ENCODE measurements at regions not wholly inside any gene's neighbourhood (a gene's known extent, or its start where the extent isn't known, plus 50 kb on each side); places are given as distances from the start of the nearest gene placed in this dataset.
"Not testable (repeated sequence)": the region's sequence is repeated elsewhere in the genome, so short reads cannot be mapped to it uniquely, and the experiment has no call there.

- DNase-seq (ENCODE audit: insufficient read length, low spot score): peak; percentile 22
- FAIRE-seq: peak; percentile 20
- TF ChIP-seq POLR2A (IDR thresholded peaks at IDR 0.05; ENCODE audit: low read depth, low read length): no peak
These were observed 157.7 kb downstream of the HHIPL2 start for GRCh38 chr1:222390181-222390580.

- no peak for DNase-seq (ENCODE audit: insufficient read length, low spot score)
- FAIRE-seq: no peak
These were observed 160.7 kb downstream of the HHIPL2 start for GRCh38 chr1:222387007-222387814.

GRCh38 chr1:222385955-222386354, 161.9 kb downstream of the HHIPL2 start:
- FAIRE-seq: no peak
- TF ChIP-seq POLR2A (IDR thresholded peaks at IDR 0.05; ENCODE audit: low read depth, low read length): no peak
- DNase-seq (ENCODE audit: insufficient read length, low spot score): no peak

More at GRCh38 chr1:222387007-222387814, 160.7 kb downstream of the HHIPL2 start:
- no peak for TF ChIP-seq POLR2A (IDR thresholded peaks at IDR 0.05; ENCODE audit: low read depth, low read length)

- FAIRE-seq: no peak
- TF ChIP-seq POLR2A (IDR thresholded peaks at IDR 0.05; ENCODE audit: low read depth, low read length): no peak
- no peak for DNase-seq (ENCODE audit: insufficient read length, low spot score)
These were observed 162.6 kb downstream of the HHIPL2 start for GRCh38 chr1:222385262-222385661.

- no peak for TF ChIP-seq POLR2A (IDR thresholded peaks at IDR 0.05; ENCODE audit: low read depth, low read length)
- no peak for FAIRE-seq
- DNase-seq (ENCODE audit: insufficient read length, low spot score): no peak
These were observed 163.4 kb downstream of the HHIPL2 start for GRCh38 chr1:222384531-222384930.

DNA sequence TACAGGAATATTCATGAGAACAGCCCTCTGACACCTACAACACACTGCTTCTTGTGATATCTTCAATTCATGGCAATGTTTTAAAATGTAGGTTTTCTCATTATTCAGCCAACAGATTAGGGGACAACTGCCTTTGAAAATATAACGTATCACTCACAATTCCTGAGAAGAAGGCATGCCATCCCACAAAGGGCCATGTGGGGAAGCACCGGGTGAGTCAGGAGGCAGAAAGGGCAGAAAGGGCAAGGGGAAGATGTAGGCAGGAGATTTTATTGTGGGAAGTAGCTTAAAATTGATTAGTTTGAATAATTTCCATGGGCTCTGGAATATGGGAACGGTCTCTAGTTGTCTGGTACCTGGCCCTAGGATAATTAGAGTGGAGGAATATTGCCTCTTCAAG, 165.7 kb downstream of the HHIPL2 start:
- no peak for DNase-seq (ENCODE audit: insufficient read length, low spot score)
- no peak for TF ChIP-seq POLR2A (IDR thresholded peaks at IDR 0.05; ENCODE audit: low read depth, low read length)
- peak; percentile 50 for FAIRE-seq

- FAIRE-seq: no peak
- DNase-seq (ENCODE audit: insufficient read length, low spot score): no peak
- TF ChIP-seq POLR2A (IDR thresholded peaks at IDR 0.05; ENCODE audit: low read depth, low read length): no peak
These were observed 170.3 kb downstream of the HHIPL2 start for GRCh38 chr1:222377428-222378088.

GRCh38 chr1:222376791-222377190, 171.1 kb downstream of the HHIPL2 start:
- DNase-seq (ENCODE audit: insufficient read length, low spot score); FAIRE-seq: not testable (repeated sequence)

DNA sequence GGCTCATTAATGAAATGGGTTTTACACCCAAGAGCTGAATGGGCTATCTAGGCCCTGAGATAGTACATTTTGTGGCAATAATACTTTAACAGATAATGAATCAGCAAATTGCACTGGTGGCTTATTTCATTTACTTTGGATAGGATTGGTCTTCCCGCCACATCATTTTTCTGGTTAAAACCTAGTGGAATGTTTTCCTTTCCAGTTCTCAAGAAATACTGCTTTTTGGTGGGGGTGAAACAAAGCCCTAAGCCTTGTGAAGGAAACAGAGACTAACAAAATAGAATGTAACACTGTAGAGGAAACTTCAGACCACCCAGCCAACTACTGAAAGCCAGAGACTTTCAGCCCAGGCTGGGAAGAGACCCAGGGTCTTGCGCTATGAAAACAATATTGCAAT, 172.2 kb downstream of the HHIPL2 start:
- no peak for TF ChIP-seq POLR2A (IDR thresholded peaks at IDR 0.05; ENCODE audit: low read depth, low read length)
- FAIRE-seq (no peak), DNase-seq (ENCODE audit: insufficient read length, low spot score) (no peak)

GRCh38 chr1:222373831-222374602, 173.9 kb downstream of the HHIPL2 start:
- FAIRE-seq: no peak
- no peak for TF ChIP-seq POLR2A (IDR thresholded peaks at IDR 0.05; ENCODE audit: low read depth, low read length)
- no peak for DNase-seq (ENCODE audit: insufficient read length, low spot score)

DNA sequence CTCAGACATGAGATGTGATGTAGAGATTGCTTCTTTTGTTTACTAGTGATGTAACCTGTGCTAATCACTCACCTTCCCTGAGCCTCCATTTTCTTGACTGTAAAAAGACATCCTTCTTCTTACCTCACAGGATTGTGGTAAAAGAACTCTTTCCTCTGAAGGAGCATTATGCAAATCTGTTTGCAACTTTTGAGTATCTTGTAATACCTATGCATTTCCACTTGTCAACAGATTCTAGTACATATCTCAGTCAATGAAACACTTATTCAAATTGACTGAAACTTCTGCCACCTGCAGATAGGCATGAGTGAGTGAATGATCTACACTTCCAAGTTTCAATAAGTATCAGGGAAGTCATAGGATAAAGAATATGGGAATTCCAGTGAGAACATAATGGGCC, 174.7 kb downstream of the HHIPL2 start:
- FAIRE-seq (no peak), DNase-seq (ENCODE audit: insufficient read length, low spot score) (no peak)
- no peak for TF ChIP-seq POLR2A (IDR thresholded peaks at IDR 0.05; ENCODE audit: low read depth, low read length)

DNA sequence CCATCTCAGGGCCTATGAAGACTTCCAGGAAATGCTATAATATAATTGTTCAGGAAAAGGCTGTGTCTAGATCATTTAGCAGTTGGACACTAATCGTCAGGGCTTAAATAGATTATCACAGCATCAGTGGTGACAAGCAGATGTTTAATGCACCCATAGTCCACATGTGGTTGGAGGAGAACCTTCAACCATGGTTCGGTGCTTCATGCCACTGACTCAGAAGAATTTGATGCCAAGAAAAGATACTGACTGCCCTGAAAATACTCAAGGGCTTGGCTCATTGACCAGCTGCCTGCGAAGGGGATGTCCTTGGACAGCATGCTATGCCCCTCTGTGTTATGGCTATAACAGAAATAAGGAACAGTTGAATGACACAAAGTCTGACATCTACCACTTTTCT, 175.7 kb downstream of the HHIPL2 start:
- FAIRE-seq (no peak), DNase-seq (ENCODE audit: insufficient read length, low spot score) (no peak)
- TF ChIP-seq POLR2A (IDR thresholded peaks at IDR 0.05; ENCODE audit: low read depth, low read length): no peak

- no peak for TF ChIP-seq POLR2A (IDR thresholded peaks at IDR 0.05; ENCODE audit: low read depth, low read length)
- FAIRE-seq (peak; percentile 77), DNase-seq (ENCODE audit: insufficient read length, low spot score) (peak; percentile 45)
These were observed 176.8 kb downstream of the HHIPL2 start for GRCh38 chr1:222370913-222371675.
